ENCODE measurements at regions not wholly inside any gene's neighbourhood (a gene's known extent, or its start where the extent isn't known, plus 50 kb on each side); places are given as distances from the start of the nearest gene placed in this dataset.

GRCh38 chr1:239040523-239040922 lies 345.8 kb upstream of the CHRM3 start:
- no peak overlapping the region for H3K4me3 ChIP-seq (ENCODE audit: low read depth, low read length)
- no peak for TF ChIP-seq CTCF (IDR thresholded peaks at IDR 0.05; ENCODE audit: borderline replicate concordance, insufficient read depth, low read depth, low read length)

- no peak for TF ChIP-seq CTCF (IDR thresholded peaks at IDR 0.05; ENCODE audit: borderline replicate concordance, insufficient read depth, low read depth, low read length)
Observed at GRCh38 chr1:239031310-239031709, 355.1 kb upstream of the CHRM3 start.

GRCh38 chr1:239025997-239026694 lies 360.2 kb upstream of the CHRM3 start:
- no peak for TF ChIP-seq CTCF (IDR thresholded peaks at IDR 0.05; ENCODE audit: borderline replicate concordance, insufficient read depth, low read depth, low read length)
- H3K4me3 ChIP-seq (ENCODE audit: low read depth, low read length) = no peak overlapping the region

More at GRCh38 chr1:239031310-239031709, 355.1 kb upstream of the CHRM3 start:
- no peak overlapping the region for H3K4me3 ChIP-seq (ENCODE audit: low read depth, low read length)

- H3K4me3 ChIP-seq (ENCODE audit: low read depth, low read length) = no peak overlapping the region
- no peak for TF ChIP-seq CTCF (IDR thresholded peaks at IDR 0.05; ENCODE audit: borderline replicate concordance, insufficient read depth, low read depth, low read length)
Observed at GRCh38 chr1:239025223-239025622, 361.1 kb upstream of the CHRM3 start.

- no peak overlapping the region for H3K4me3 ChIP-seq (ENCODE audit: low read depth, low read length)
- TF ChIP-seq CTCF (IDR thresholded peaks at IDR 0.05; ENCODE audit: borderline replicate concordance, insufficient read depth, low read depth, low read length) = no peak
Observed at GRCh38 chr1:239023732-239024360, 362.5 kb upstream of the CHRM3 start.

GRCh38 chr1:239016337-239016736 lies 370.0 kb upstream of the CHRM3 start:
- H3K4me3 ChIP-seq (ENCODE audit: low read depth, low read length) = no peak overlapping the region
- TF ChIP-seq CTCF (IDR thresholded peaks at IDR 0.05; ENCODE audit: borderline replicate concordance, insufficient read depth, low read depth, low read length) = no peak

GRCh38 chr1:239011382-239011781 lies 375.0 kb upstream of the CHRM3 start:
- no peak for TF ChIP-seq CTCF (IDR thresholded peaks at IDR 0.05; ENCODE audit: borderline replicate concordance, insufficient read depth, low read depth, low read length)

More at GRCh38 chr1:239011382-239011781, 375.0 kb upstream of the CHRM3 start:
- H3K4me3 ChIP-seq (ENCODE audit: low read depth, low read length) = no peak overlapping the region

All from GM12875 (cell line).